Glutamatergic neuron (in vitro differentiated cells): ENCODE measurements at regions not wholly inside any gene's neighbourhood (a gene's known extent, or its start where the extent isn't known, plus 50 kb on each side); places are given as distances from the start of the nearest gene placed in this dataset.

ENCODE experiments used
- DNase-seq: peaks from one replicate; pipeline ENCODE4 v3.0.0; 2022
- H3K27ac Mint-ChIP-seq: one replicate; pipeline ENCODE4 v1.8.0; 2020; ENCODE audit warnings: mild to moderate bottlenecking, mixed read lengths, inconsistent platforms; ENCODE audit not compliant: unreplicated experiment
- H3K27me3 Mint-ChIP-seq: one replicate; pipeline ENCODE4 v1.8.0; 2020; ENCODE audit warnings: mild to moderate bottlenecking, moderate library complexity, mixed read lengths, inconsistent platforms; ENCODE audit not compliant: unreplicated experiment
- H3K36me3 Mint-ChIP-seq: one replicate; pipeline ENCODE4 v1.8.0; 2020; ENCODE audit warnings: mild to moderate bottlenecking, mixed read lengths, inconsistent platforms; ENCODE audit not compliant: unreplicated experiment
- H3K4me1 Mint-ChIP-seq: one replicate; pipeline ENCODE4 v1.8.0; 2020; ENCODE audit warnings: mild to moderate bottlenecking, low read depth, mixed read lengths, inconsistent platforms; ENCODE audit not compliant: unreplicated experiment
- H3K4me3 Mint-ChIP-seq: one replicate; pipeline ENCODE4 v1.8.0; 2020; ENCODE audit warnings: mild to moderate bottlenecking, mixed read lengths, inconsistent platforms; ENCODE audit not compliant: unreplicated experiment
- H3K9me3 Mint-ChIP-seq: one replicate; pipeline ENCODE4 v1.8.0; 2020; ENCODE audit warnings: mild to moderate bottlenecking, moderate library complexity, mixed read lengths, inconsistent platforms; ENCODE audit not compliant: unreplicated experiment
- TF ChIP-seq, protein P1 (sequence below): fragments of 200-600 bp; sonication (generic); IDR thresholded peaks from one replicate; pipeline ENCODE4 v1.5.0; 2021; ENCODE audit not compliant: partially characterized antibody, unreplicated experiment

DNA sequence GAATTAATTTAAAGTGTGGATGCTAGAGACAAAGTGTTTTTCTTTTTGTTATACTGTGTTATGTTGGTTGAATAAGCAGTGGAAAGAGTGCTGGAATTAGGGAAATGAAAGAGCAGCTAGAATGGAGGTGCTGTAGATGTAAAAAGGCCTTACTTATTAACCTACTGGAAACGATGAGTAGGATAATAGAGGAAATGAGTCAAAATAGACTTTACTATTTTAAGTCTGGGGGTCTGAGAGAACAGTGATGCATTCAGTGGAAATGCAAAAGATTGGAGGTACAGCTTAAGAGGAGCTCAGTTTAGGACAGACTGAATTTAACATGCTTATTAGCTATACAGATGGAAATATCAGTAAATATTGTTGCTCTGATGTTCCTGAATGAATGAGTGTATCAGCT is 674.0 kb downstream of the OTOL1 start:
- no peaks in the 10 kb centered on the region for H3K4me1 Mint-ChIP-seq
- no peak overlapping the region for H3K4me3 Mint-ChIP-seq
- no peak overlapping the region for H3K27ac Mint-ChIP-seq
- H3K9me3 Mint-ChIP-seq: no peaks in the 10 kb centered on the region
- no peaks in the 10 kb centered on the region for H3K27me3 Mint-ChIP-seq
- no peaks in the 10 kb centered on the region for H3K36me3 Mint-ChIP-seq
- TF ChIP-seq, protein P1, sequence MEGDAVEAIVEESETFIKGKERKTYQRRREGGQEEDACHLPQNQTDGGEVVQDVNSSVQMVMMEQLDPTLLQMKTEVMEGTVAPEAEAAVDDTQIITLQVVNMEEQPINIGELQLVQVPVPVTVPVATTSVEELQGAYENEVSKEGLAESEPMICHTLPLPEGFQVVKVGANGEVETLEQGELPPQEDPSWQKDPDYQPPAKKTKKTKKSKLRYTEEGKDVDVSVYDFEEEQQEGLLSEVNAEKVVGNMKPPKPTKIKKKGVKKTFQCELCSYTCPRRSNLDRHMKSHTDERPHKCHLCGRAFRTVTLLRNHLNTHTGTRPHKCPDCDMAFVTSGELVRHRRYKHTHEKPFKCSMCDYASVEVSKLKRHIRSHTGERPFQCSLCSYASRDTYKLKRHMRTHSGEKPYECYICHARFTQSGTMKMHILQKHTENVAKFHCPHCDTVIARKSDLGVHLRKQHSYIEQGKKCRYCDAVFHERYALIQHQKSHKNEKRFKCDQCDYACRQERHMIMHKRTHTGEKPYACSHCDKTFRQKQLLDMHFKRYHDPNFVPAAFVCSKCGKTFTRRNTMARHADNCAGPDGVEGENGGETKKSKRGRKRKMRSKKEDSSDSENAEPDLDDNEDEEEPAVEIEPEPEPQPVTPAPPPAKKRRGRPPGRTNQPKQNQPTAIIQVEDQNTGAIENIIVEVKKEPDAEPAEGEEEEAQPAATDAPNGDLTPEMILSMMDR: no peak
- DNase-seq: no peak

DNA sequence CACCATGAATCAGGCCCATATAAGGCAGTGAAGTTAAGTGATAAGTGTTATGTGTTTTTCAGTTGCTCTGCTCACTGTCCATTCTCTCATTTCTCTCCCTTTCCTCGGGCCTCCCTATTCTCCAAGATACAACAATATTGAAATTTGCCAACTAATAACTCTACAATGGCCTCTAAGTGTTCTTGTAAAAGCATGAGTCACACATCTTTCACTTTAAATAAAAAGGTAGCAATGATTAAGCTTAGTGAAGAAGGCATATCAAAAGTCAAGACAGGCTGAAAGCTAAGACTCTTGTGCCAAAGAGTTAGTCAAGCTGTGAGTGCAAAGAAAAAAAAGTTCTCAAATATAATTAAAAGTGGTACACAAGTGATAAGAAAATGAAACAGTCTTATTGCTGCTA is 675.4 kb downstream of the OTOL1 start:
- Mint-ChIP-seq H3K4me3 (no peak overlapping the region), H3K9me3 (no peaks in the 10 kb centered on the region), H3K27me3 (no peaks in the 10 kb centered on the region), H3K27ac (no peak overlapping the region), H3K36me3 (no peaks in the 10 kb centered on the region), H3K4me1 (no peaks in the 10 kb centered on the region)
- no peak for DNase-seq
- TF ChIP-seq, protein P1: no peak

DNA sequence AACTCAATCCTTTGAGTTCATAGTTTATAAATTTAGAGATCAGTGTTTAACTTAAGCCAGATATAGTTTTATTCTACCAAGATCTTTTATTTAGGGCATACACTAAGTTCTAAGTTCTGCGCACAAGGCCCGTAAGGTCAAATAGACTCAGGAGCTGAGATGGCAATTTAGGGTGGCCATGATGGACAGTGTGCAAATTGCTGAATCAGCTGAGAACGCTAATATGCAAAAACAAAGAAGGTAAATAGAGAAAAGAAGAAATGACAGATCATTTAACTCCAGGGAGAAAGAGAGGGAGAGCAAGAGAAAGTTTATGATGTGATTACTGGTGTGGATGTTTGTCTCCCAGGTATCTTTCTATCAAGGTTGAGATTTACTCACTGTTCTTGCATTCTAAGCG is 678.5 kb downstream of the OTOL1 start:
- Mint-ChIP-seq H3K27me3 (no peaks in the 10 kb centered on the region), H3K4me3 (no peak overlapping the region), H3K36me3 (no peaks in the 10 kb centered on the region), H3K9me3 (no peaks in the 10 kb centered on the region), H3K4me1 (no peaks in the 10 kb centered on the region), H3K27ac (no peak overlapping the region)
- TF ChIP-seq, protein P1: no peak
- DNase-seq: no peak

- no peak overlapping the region for H3K4me3 Mint-ChIP-seq
- no peaks in the 10 kb centered on the region for H3K9me3 Mint-ChIP-seq
- no peaks in the 10 kb centered on the region for H3K4me1 Mint-ChIP-seq
- H3K36me3 Mint-ChIP-seq: no peaks in the 10 kb centered on the region
- DNase-seq: no peak
- no peak overlapping the region for H3K27ac Mint-ChIP-seq
- H3K27me3 Mint-ChIP-seq: no peaks in the 10 kb centered on the region
- TF ChIP-seq, protein P1: no peak
Observed at GRCh38 chr3:162175878-162176277, 679.3 kb downstream of the OTOL1 start.

DNA sequence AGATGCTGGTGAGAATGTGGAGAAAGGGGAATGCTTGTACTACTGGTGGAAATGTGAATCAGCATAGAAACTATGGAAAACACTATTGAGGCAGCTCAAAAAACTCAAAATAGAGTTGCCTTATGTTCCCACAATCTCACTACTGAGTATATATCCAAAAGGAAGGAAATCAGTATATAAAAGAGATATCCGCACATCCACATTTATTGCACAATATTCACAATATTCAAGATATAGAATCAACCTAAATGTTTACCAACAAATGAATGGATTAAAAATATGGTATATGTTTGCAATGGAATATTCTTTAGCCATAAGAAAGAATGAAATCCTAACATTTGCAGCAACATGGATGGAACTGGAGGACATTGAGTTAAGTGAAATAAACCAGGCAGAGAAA is 686.8 kb downstream of the OTOL1 start:
- Mint-ChIP-seq H3K36me3 (no peaks in the 10 kb centered on the region), H3K27me3 (no peaks in the 10 kb centered on the region), H3K4me3 (no peak overlapping the region), H3K9me3 (no peaks in the 10 kb centered on the region), H3K27ac (no peak overlapping the region), H3K4me1 (no peaks in the 10 kb centered on the region)
- no peak for DNase-seq
- TF ChIP-seq, protein P1: no peak
